HFFc6 (cell line): ENCODE measurements at regions not wholly inside any gene's neighbourhood (a gene's known extent, or its start where the extent isn't known, plus 50 kb on each side); places are given as distances from the start of the nearest gene placed in this dataset.

ENCODE experiments used
- DNase-seq: peaks from one replicate; pipeline ENCODE4 v3.0.0-alpha.2; 2018
- H3K27ac Mint-ChIP-seq: 2 replicates; pipeline ENCODE4 v1.8.0; 2020; ENCODE audit warnings: mild to moderate bottlenecking, mixed read lengths
- H3K27me3 Mint-ChIP-seq: 2 replicates; pipeline ENCODE4 v1.8.0; 2021; ENCODE audit warnings: mild to moderate bottlenecking, moderate library complexity, mixed read lengths; ENCODE audit not compliant: insufficient read depth
- H3K36me3 Mint-ChIP-seq: 2 replicates; pipeline ENCODE4 v1.8.0; 2021; ENCODE audit warnings: low read depth, mixed read lengths
- H3K4me1 Mint-ChIP-seq: 2 replicates; pipeline ENCODE4 v1.8.0; 2020; ENCODE audit warnings: low read depth, mixed read lengths
- H3K4me3 Mint-ChIP-seq: 2 replicates; pipeline ENCODE4 v1.8.0; 2020; ENCODE audit warnings: mild to moderate bottlenecking, moderate library complexity, mixed read lengths
- H3K9me3 Mint-ChIP-seq: 2 replicates; pipeline ENCODE4 v1.8.0; 2020; ENCODE audit warnings: mild to moderate bottlenecking, mixed read lengths
- CTCF ChIP-seq: fragments of 200-600 bp; sonication (generic); IDR thresholded peaks from 2 replicates; pipeline ENCODE4 v1.5.0; 2021; ENCODE audit warnings: antibody characterized with exemption, mild to moderate bottlenecking

- Mint-ChIP-seq H3K27ac (no peak overlapping the region), H3K4me3 (no peak overlapping the region), H3K9me3 (peaks cover 18% of the 10 kb centered on the region)
Observed at GRCh38 chr6:50927800-50928199, 109.1 kb downstream of the TFAP2B start.

GRCh38 chr6:50929323-50929722 is 110.7 kb downstream of the TFAP2B start:
- no peaks in the 10 kb centered on the region for H3K4me1 Mint-ChIP-seq
- H3K4me3 Mint-ChIP-seq: no peak overlapping the region
- no peaks in the 10 kb centered on the region for H3K36me3 Mint-ChIP-seq
- no peak for TF ChIP-seq CTCF
- H3K27me3 Mint-ChIP-seq: no peaks in the 10 kb centered on the region
- DNase-seq: no peak
- H3K9me3 Mint-ChIP-seq: peaks cover 11% of the 10 kb centered on the region
- H3K27ac Mint-ChIP-seq: no peak overlapping the region

More at GRCh38 chr6:50927800-50928199, 109.1 kb downstream of the TFAP2B start:
- no peak for TF ChIP-seq CTCF
- Mint-ChIP-seq H3K4me1 (no peaks in the 10 kb centered on the region), H3K27me3 (no peaks in the 10 kb centered on the region), H3K36me3 (no peaks in the 10 kb centered on the region)
- no peak for DNase-seq

GRCh38 chr6:50935442-50935841 is 116.8 kb downstream of the TFAP2B start:
- Mint-ChIP-seq H3K4me3 (no peak overlapping the region), H3K27me3 (peaks cover 1% of the 10 kb centered on the region; the same call in 1 of the 2 replicates), H3K36me3 (no peaks in the 10 kb centered on the region), H3K4me1 (no peaks in the 10 kb centered on the region), H3K27ac (no peak overlapping the region), H3K9me3 (peaks cover 16% of the 10 kb centered on the region)
- no peak for TF ChIP-seq CTCF
- no peak for DNase-seq

GRCh38 chr6:50936277-50936681 is 117.6 kb downstream of the TFAP2B start:
- H3K27me3 Mint-ChIP-seq: peaks cover 1% of the 10 kb centered on the region; the same call in 1 of the 2 replicates
- no peaks in the 10 kb centered on the region for H3K4me1 Mint-ChIP-seq
- H3K9me3 Mint-ChIP-seq: peaks cover 16% of the 10 kb centered on the region
- H3K36me3 Mint-ChIP-seq: no peaks in the 10 kb centered on the region
- DNase-seq: no peak
- TF ChIP-seq CTCF: no peak
- H3K4me3 Mint-ChIP-seq: no peak overlapping the region
- H3K27ac Mint-ChIP-seq: no peak overlapping the region

- H3K27me3 Mint-ChIP-seq: peaks cover 1% of the 10 kb centered on the region; the same call in 1 of the 2 replicates
- H3K36me3 Mint-ChIP-seq: no peaks in the 10 kb centered on the region
- H3K4me1 Mint-ChIP-seq: no peaks in the 10 kb centered on the region
Observed at GRCh38 chr6:50939931-50940330, 121.3 kb downstream of the TFAP2B start.

More at GRCh38 chr6:50939931-50940330, 121.3 kb downstream of the TFAP2B start:
- no peak for DNase-seq
- Mint-ChIP-seq H3K27ac (no peak overlapping the region), H3K9me3 (peaks cover 16% of the 10 kb centered on the region), H3K4me3 (no peak overlapping the region)
- TF ChIP-seq CTCF: no peak
